Liver (tissue), 8 donors: ENCODE measurements at regions not wholly inside any gene's neighbourhood (a gene's known extent, or its start where the extent isn't known, plus 50 kb on each side); places are given as distances from the start of the nearest gene placed in this dataset.

Source experiments
- DNase-seq: peaks from one replicate; pipeline ENCODE4 v3.0.0-alpha.2; 2017; ENCODE audit warnings: low spot score
- H3K27ac ChIP-seq, 2 donors: one replicate each; pipeline ENCODE4 v1.7.0; 2013; ENCODE audit warnings: inconsistent platforms in 2 of 2, low read length in 2 of 2, control low read depth in 1 of 2, low read depth in 1 of 2, mild to moderate bottlenecking in 1 of 2
- H3K27me3 ChIP-seq, 4 donors: one replicate each; pipeline versions ENCODE4 v1.6.1 to v1.7.0; 2013; ENCODE audit warnings: low read length in 3 of 4, inconsistent platforms in 1 of 4, mild to moderate bottlenecking in 1 of 4, moderate library complexity in 1 of 4; ENCODE audit not compliant: control insufficient read depth in 4 of 4, insufficient read depth in 4 of 4
- H3K36me3 ChIP-seq, 4 donors: one replicate each; pipeline versions ENCODE4 v1.6.1 to v1.7.0; 2013; ENCODE audit warnings: low read length in 3 of 4, mild to moderate bottlenecking in 3 of 4, low read depth in 1 of 4, moderate library complexity in 1 of 4; ENCODE audit not compliant: control insufficient read depth in 4 of 4, insufficient read depth in 3 of 4
- H3K4me1 ChIP-seq, 4 donors: one replicate each; pipeline versions ENCODE4 v1.6.1 to v1.7.0; 2013; ENCODE audit warnings: low read length in 3 of 4, mild to moderate bottlenecking in 3 of 4, moderate library complexity in 1 of 4; ENCODE audit not compliant: control insufficient read depth in 4 of 4, insufficient read depth in 4 of 4
- H3K4me3 ChIP-seq, 3 donors: one replicate each; pipeline versions ENCODE4 v1.6.1 to v1.7.0; 2013; ENCODE audit warnings: low read length in 3 of 3, control low read depth in 1 of 3, low read depth in 1 of 3, mild to moderate bottlenecking in 1 of 3
- H3K9ac ChIP-seq, 2 donors: one replicate each; pipeline ENCODE4 v1.7.0; 2013; ENCODE audit warnings: low read length in 2 of 2, mild to moderate bottlenecking in 2 of 2, moderate library complexity in 2 of 2, control low read depth in 1 of 2, low read depth in 1 of 2
- H3K9me3 ChIP-seq, 4 donors: one replicate each; pipeline versions ENCODE4 v1.6.1 to v1.7.0; 2013; ENCODE audit warnings: low read length in 3 of 4; ENCODE audit not compliant: control insufficient read depth in 4 of 4
- CTCF ChIP-seq: fragments of 150-350 bp; IDR thresholded peaks from 2 replicates; pipeline ENCODE4 v1.5.1; 2017; ENCODE audit warnings: improper control_type of control experiment, low read depth, low read length; ENCODE audit not compliant: missing input control
- EGR1 ChIP-seq, 2 donors: IDR thresholded peaks; 2 replicates each; pipeline ENCODE4 v1.6.1; 2016 to 2018; ENCODE audit warnings: antibody characterized with exemption in 2 of 2, low read depth in 2 of 2
- FOXA1 ChIP-seq: IDR thresholded peaks from 2 replicates; pipeline ENCODE4 v1.6.1; 2016; ENCODE audit warnings: antibody characterized with exemption
- FOXA2 ChIP-seq: IDR thresholded peaks from 2 replicates; pipeline ENCODE4 v1.6.1; 2016; ENCODE audit warnings: antibody characterized with exemption
- GABPA ChIP-seq, 2 donors: IDR thresholded peaks in 1 of 2; conservative IDR thresholded peaks in 1 of 2; 2 replicates each; pipeline ENCODE4 v1.6.1; 2016; ENCODE audit warnings: antibody characterized with exemption in 2 of 2, mild to moderate bottlenecking in 1 of 2, moderate library complexity in 1 of 2
- HNF4A ChIP-seq, 2 donors: conservative IDR thresholded peaks; 2 replicates each; pipeline ENCODE4 v1.6.1; 2016; ENCODE audit warnings: antibody characterized with exemption in 2 of 2, mild to moderate bottlenecking in 2 of 2
- HNF4G ChIP-seq: IDR thresholded peaks from 2 replicates; pipeline ENCODE4 v1.6.1; 2016; ENCODE audit warnings: antibody characterized with exemption
- JUND ChIP-seq, 2 donors: IDR thresholded peaks; 2 replicates each; pipeline ENCODE4 v1.6.1; 2016; ENCODE audit warnings: antibody characterized with exemption in 2 of 2
- MAX ChIP-seq: IDR thresholded peaks from 2 replicates; pipeline ENCODE4 v1.6.1; 2016; ENCODE audit warnings: antibody characterized with exemption
- NR2F2 ChIP-seq: IDR thresholded peaks from 2 replicates; pipeline ENCODE4 v1.6.1; 2016; ENCODE audit warnings: antibody characterized with exemption
- RAD21 ChIP-seq, 2 donors: IDR thresholded peaks; 2 replicates each; pipeline ENCODE4 v1.6.1; 2016; ENCODE audit warnings: antibody characterized with exemption in 2 of 2, mild to moderate bottlenecking in 2 of 2
- RXRA ChIP-seq, 2 donors: IDR thresholded peaks; 2 replicates each; pipeline ENCODE4 v1.6.1; 2017 to 2018; ENCODE audit warnings: antibody characterized with exemption in 2 of 2, mild to moderate bottlenecking in 1 of 2
- SP1 ChIP-seq: IDR thresholded peaks from 2 replicates; pipeline ENCODE4 v1.6.1; 2018; ENCODE audit warnings: antibody characterized with exemption, mild to moderate bottlenecking
- TAF1 ChIP-seq: conservative IDR thresholded peaks from 2 replicates; pipeline ENCODE4 v1.6.1; 2016; ENCODE audit warnings: antibody characterized with exemption, mild to moderate bottlenecking
- YY1 ChIP-seq: IDR thresholded peaks from 2 replicates; pipeline ENCODE4 v1.6.1; 2016; ENCODE audit warnings: antibody characterized with exemption, mild to moderate bottlenecking
- ZBTB33 ChIP-seq: IDR thresholded peaks from 2 replicates; pipeline ENCODE4 v1.6.1; 2016; ENCODE audit warnings: antibody characterized with exemption
- WGBS: extraction: QIAGEN DNeasy Blood & Tissue Kit; methylation state at CpG from one replicate; pipeline ENCODE4 v1.1.7; 2013; 5-methylcytosine and 5-hydroxymethylcytosine counted together
- TF ChIP-seq, protein P1 (sequence below): IDR thresholded peaks from 2 replicates; pipeline ENCODE4 v1.6.1; 2016; ENCODE audit warnings: antibody characterized with exemption
- TF ChIP-seq, protein P2 (sequence below): IDR thresholded peaks from 2 replicates; pipeline ENCODE4 v1.6.1; 2016; ENCODE audit warnings: antibody characterized with exemption, mild to moderate bottlenecking
- donor health status: healthy.
- donor health status: healthy.
- donor health status: healthy.
- donor health status: healthy.
- donor health status: healthy.

- TF ChIP-seq MAX (no peak), SP1 (no peak), CTCF (no peak), TAF1 (no peak), YY1 (no peak), GABPA (IDR thresholded peaks at IDR 0.05 in 1 of 2, conservative IDR thresholded peaks at IDR 0.05 in 1 of 2) (no peak), NR2F2 (no peak), JUND (IDR thresholded peaks at IDR 0.05) (no peak)
- TF ChIP-seq, protein P1, sequence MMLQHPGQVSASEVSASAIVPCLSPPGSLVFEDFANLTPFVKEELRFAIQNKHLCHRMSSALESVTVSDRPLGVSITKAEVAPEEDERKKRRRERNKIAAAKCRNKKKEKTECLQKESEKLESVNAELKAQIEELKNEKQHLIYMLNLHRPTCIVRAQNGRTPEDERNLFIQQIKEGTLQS, result no peak
Measured at GRCh38 chr11:38672445-38672844, 2074.4 kb upstream of the RAG2 start (continued).

- no peak overlapping the region for H3K27ac ChIP-seq
- H3K9ac ChIP-seq, result no peak overlapping the region
- no peak overlapping the region for H3K4me3 ChIP-seq
- no peaks in the 10 kb centered on the region for H3K4me1 ChIP-seq
- 84% methylated on average over 10 of the region's 10 CpGs for WGBS
- H3K36me3 ChIP-seq, result no peaks in the 10 kb centered on the region
- no peak for DNase-seq
- H3K27me3 ChIP-seq, result no peaks in the 10 kb centered on the region
- no peaks in the 10 kb centered on the region for H3K9me3 ChIP-seq
- TF ChIP-seq HNF4G (no peak), EGR1 (IDR thresholded peaks at IDR 0.05; ENCODE audit: low read depth in 2 of 2) (no peak), RXRA (IDR thresholded peaks at IDR 0.05) (no peak), JUND (IDR thresholded peaks at IDR 0.05) (no peak), TAF1 (no peak), FOXA1 (no peak), HNF4A (conservative IDR thresholded peaks at IDR 0.05) (no peak), YY1 (no peak), FOXA2 (no peak), GABPA (IDR thresholded peaks at IDR 0.05 in 1 of 2, conservative IDR thresholded peaks at IDR 0.05 in 1 of 2) (no peak), ZBTB33 (no peak), SP1 (no peak)
- TF ChIP-seq, protein P1, result no peak
Measured at GRCh38 chr11:38667359-38667758, 2069.3 kb upstream of the RAG2 start.

GRCh38 chr11:38648604-38649003 is 2050.6 kb upstream of the RAG2 start:
- Histone ChIP-seq H3K9ac (no peak overlapping the region), H3K27me3 (no peaks in the 10 kb centered on the region), H3K4me1 (peaks cover 0 to 3% (median under 1%) of the 10 kb centered on the region in 4 donors), H3K4me3 (no peak overlapping the region), H3K27ac (no peak overlapping the region), H3K36me3 (no peaks in the 10 kb centered on the region), H3K9me3 (no peaks in the 10 kb centered on the region)
- WGBS, result 49% methylated on average over 3 of the region's 3 CpGs
- no peak for DNase-seq
- TF ChIP-seq, protein P2, sequence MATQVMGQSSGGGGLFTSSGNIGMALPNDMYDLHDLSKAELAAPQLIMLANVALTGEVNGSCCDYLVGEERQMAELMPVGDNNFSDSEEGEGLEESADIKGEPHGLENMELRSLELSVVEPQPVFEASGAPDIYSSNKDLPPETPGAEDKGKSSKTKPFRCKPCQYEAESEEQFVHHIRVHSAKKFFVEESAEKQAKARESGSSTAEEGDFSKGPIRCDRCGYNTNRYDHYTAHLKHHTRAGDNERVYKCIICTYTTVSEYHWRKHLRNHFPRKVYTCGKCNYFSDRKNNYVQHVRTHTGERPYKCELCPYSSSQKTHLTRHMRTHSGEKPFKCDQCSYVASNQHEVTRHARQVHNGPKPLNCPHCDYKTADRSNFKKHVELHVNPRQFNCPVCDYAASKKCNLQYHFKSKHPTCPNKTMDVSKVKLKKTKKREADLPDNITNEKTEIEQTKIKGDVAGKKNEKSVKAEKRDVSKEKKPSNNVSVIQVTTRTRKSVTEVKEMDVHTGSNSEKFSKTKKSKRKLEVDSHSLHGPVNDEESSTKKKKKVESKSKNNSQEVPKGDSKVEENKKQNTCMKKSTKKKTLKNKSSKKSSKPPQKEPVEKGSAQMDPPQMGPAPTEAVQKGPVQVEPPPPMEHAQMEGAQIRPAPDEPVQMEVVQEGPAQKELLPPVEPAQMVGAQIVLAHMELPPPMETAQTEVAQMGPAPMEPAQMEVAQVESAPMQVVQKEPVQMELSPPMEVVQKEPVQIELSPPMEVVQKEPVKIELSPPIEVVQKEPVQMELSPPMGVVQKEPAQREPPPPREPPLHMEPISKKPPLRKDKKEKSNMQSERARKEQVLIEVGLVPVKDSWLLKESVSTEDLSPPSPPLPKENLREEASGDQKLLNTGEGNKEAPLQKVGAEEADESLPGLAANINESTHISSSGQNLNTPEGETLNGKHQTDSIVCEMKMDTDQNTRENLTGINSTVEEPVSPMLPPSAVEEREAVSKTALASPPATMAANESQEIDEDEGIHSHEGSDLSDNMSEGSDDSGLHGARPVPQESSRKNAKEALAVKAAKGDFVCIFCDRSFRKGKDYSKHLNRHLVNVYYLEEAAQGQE, result no peak
- no peak for TF ChIP-seq FOXA1
- TF ChIP-seq ZBTB33, result no peak
- TF ChIP-seq NR2F2, result no peak
- no peak for TF ChIP-seq YY1
- no peak for TF ChIP-seq FOXA2
- TF ChIP-seq EGR1 (IDR thresholded peaks at IDR 0.05; ENCODE audit: low read depth in 2 of 2), result no peak
- no peak for TF ChIP-seq HNF4A (conservative IDR thresholded peaks at IDR 0.05)
- TF ChIP-seq RAD21 (IDR thresholded peaks at IDR 0.05), result no peak
- no peak for TF ChIP-seq GABPA (IDR thresholded peaks at IDR 0.05 in 1 of 2, conservative IDR thresholded peaks at IDR 0.05 in 1 of 2)
- TF ChIP-seq, protein P1, result no peak
